CD4-positive, alpha-beta T cell treated with Interferon gamma for 1 hour (primary cell): ENCODE measurements at regions not wholly inside any gene's neighbourhood (a gene's known extent, or its start where the extent isn't known, plus 50 kb on each side); places are given as distances from the start of the nearest gene placed in this dataset.
"Not testable (repeated sequence)": the region's sequence is repeated elsewhere in the genome, so short reads cannot be mapped to it uniquely, and the experiment has no call there.

Experiments
- DNase-seq: peaks from one replicate; pipeline ENCODE4 v3.0.0-alpha.2; 2020

- no peak for DNase-seq
Observed at GRCh38 chr10:44267007-44267406, 117.9 kb downstream of the CXCL12 start.

DNA sequence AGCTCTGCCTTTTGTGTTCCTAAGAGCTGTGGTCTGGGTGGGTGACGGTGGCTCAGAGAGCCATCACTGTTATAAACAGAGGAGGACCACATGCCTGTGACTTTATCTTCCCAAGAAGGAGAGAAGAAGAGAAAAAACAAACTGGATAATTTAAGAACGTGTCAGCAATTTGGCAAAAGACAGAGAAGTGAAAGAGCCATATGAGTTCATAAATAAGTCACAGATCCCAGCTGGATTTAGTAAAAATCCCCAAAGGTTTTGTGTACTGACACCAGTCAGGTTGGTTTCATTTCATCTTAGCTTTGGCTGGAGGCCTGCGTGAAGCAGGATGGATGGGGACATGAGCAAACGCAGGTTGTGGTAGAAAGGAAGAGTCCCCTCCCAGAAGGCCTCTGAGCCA, 120.7 kb downstream of the CXCL12 start:
- DNase-seq: no peak

DNA sequence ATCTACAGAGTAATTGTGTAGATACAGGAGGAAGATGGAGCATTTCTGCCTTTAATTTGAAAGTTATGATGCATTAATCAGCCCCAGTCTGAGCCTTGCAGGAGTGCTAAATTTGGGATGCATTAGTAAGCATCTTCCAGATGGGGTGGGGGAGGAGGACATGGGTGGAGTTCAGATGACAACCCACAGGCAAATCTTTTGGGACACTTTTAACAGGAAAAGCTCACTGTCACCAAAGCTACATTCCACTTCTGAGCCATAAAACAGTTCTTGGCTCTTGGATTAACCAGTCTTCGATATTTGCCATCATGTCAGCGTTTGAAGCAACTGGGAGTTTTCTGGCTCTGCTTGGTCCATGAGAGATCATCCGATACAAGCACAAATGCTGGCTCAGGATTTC, 121.1 kb downstream of the CXCL12 start:
- no peak for DNase-seq

DNA sequence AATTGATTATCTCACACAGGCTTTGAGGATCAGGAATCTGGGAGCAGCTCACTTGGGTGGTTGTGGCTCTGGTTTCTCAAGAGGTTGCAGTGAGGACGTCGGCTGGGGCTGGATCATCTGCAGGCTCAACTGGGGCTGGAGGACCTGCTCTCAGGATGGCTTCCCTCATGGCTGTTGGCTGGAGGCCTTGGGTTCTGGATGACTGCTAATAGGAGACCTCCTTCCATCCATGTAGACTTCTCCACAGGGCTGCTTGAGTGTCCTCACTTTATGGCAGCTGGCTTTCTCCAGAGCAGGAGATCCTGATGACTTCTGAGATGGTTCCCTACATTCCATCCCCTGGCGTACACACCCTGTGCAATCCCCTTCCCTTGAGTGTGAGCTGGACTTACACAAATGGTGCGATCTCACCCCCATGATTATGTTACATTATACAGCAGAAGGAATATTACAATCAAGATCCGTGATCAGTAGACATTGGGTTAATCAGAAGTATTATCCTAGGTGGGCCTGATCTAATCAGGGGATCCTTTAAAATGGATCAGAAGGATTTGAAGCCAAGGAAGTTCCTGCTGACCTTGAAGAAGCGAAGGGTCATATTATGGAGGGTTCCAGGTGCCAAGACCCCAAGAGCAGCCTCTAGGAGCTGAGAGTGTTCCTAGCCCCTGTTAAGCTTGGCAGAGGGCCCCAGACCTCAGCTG, 122.2 kb downstream of the CXCL12 start:
- DNase-seq: no peak

DNA sequence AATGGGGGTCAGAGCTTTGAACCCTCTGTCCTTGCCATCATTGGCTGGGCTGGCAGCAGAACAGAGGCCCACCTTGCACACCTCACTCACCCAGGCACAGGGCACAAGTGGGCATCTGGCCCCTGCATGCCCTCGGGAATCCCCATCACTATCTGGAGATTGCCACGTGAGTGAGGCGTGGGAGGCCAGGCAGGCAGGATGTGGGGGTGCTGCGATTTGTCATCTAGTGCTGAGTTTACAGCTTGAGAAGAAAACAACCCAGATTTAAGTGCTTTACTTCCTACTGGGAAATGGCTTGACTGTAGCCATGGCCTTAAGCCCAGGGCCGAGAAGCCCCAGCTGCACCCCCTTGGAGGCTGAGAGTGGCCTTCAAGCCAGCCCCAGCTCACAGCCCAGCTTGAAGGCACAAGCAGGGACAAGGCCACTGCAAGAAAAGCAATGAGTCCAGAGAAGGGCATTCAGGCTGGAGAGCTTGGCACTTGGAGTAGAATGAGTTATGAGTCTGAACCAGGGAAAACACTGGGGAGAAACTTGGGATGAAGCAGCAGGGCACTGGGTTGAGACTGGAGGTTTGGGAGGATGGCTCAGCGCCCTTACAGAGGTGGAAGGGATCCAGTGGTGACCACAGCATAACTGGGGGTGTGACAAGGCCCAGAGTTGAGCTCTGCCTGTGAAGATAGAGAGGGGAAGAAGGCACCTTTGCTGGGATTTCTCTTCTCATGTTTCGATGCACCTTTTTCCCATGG, 123.0 kb downstream of the CXCL12 start:
- no peak for DNase-seq

DNA sequence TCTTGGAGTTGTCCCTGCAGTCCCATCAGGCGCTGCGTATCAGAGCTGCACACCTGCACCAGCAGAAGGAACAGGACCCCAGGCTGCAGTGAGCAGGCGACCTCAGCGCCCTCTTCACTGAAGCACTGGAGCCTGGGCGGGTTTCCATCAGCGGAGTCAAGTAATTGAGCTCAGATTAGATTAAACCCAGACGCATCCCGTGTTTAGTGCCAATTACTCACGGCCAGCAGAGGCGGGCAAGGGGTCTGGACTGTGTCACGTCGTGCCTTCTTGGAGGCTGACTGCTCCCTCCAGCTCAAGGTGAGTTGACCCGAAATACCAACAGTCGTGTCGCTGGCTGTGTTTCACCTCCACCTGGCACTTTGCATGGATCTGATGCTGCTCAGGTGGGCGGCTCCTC, 123.6 kb downstream of the CXCL12 start:
- DNase-seq: no peak

- no peak for DNase-seq
Observed at GRCh38 chr10:44260286-44260928, 124.5 kb downstream of the CXCL12 start.

DNA sequence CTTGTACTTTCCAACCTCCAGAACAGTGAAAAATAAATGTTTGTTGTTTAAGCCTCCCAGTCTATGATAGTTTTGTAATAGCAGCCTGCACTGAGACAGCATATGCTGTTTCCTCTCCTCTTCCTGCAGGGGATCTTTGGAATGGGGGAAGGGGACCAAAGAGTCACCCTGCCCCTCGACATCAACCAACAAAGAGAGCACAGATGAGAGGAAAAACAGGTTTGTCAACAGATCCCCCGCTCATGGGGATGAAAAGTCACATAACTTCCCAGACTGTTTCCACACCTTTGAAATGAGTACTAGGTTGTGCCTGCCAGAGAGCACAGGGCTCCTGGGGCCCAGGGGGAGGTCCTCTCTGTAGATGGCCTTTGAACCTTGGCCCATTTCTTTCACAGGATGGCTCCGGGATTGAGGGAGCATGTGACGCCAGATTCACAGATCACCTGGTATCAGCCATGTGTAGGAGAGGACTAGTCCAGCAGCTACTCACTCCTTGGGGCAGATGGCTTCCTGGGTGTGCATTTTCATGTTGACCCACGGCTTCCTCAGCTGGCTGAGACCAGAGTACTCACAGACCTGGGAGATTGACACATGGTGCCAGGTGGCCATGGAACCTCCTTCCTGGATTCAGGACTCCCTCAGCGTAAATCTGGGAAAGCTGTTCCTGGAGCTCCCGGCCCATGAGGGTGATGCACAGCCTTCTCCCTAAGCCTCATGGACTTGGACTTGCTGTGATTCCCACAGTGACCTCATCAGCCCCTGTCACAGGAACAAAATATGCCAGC, 125.6 kb downstream of the CXCL12 start:
- no peak for DNase-seq

DNA sequence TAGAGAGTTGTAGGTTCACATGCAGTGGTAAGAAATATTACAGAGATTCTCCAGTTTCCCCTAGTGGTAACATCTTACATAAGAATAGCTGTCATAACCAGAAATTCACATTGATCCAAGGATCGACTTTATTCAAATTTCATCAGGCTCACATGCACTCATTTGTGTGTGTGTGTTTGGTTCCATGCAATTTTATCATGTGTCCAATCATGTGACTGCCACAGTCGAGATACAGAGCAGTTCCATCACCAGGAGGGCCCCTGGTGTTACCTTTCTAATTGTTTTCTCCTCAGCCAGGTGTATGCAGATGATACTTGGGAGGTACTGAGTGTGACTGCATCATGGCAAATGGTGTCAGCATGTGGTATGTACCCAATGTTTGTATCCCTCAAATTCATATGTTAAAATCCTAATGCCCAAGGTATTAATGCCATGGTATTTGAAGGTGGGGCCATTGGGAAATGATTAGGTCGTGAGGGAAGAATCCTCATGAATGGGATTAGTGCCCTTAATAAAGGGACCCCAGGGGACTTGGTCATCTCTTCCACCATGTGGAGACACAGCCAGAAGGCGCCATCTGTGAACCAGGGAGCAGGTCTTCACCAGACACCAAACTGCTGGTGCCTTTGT, 126.3 kb downstream of the CXCL12 start:
- no peak for DNase-seq

GRCh38 chr10:44258019-44258418, 126.9 kb downstream of the CXCL12 start:
- DNase-seq: no peak

DNA sequence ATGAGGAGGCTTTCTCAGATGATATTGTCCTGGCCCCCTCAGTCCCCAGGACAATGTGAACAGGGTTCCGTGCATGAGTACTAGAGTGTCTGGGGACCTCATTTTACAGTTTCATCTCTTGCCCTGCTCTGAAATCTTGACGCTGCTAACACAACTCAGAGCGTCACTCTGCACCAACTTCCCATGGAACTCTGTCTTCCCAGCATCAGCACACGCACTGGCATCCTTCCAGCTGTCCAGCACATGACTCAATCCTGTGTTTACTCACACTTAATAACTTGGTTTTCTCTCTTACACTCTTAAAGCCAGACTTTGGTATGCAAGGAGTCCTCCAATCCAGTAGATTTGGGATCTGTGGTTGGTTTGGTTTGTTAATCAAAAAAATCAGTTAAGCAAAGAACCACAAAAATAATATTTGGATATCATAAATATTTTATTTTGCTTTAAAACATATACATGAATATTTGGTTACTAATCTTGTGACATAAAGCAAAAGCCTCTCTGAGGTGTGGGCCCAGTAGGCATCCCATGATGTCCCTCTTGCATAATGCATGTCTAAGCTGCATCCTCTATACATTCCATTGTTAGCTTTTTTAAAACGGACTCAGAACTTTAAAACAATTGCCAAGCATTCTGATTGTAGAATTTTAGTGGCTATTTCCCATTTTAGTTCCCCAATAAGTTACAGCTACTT, 131.0 kb downstream of the CXCL12 start:
- DNase-seq: no peak

DNA sequence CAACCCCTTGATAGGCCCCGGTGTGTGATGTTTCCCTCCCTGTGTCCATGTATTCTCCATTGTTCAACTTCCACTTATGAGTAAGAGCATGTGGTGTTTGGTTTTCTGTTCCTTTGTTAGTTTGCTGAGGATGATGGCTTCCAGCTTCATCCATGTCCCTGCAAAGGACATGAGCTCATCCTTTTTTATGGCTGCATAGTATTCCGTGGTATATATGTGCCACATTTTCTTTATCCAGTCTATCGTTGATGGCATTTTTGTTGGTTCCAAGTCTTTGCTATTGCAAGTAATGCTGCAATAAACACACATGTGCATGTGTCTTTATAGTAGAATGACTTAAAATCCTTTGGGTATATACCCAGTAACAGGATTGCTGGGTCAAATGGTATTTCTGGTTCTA, 132.3 kb downstream of the CXCL12 start:
- not testable (repeated sequence) for DNase-seq

DNA sequence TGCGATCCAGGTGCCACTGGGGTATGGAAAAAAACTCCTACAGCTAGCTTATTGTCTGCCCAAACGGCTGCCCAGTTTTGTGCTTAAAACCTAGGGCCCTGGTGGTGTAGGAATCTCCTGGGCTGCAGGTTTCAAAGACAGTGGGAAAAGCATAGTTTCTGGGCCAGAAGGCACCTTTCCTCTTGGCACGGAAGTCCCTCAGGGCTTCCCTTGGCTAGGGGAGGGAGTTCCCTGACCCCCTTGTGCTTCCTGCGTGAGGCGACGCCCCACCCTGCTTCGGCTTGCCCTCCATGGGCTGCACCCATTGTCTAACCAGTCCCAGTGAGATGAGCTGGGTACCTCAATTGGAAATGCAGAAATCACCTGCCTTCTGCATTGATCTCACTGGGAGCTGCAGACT, 135.0 kb downstream of the CXCL12 start:
- not testable (repeated sequence) for DNase-seq

DNA sequence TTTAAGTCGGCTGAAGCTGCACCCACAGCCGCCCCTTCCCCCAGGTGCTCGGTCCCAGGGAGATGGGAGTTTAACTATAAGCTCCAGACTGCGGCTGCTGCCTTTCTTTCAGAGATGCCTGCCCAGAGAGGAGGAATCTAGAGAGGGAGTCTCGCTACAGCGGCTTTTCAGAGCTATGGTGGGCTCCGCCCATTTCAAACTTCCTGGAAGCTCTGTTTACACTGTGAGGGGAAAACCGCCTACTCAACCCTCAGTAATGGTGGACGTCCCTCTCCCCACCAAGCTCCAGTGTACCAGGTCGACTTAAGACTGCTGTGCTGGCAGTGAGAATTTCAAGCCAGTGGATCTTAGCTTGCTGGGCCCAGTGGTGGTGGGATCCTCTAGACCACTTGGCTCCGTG, 135.4 kb downstream of the CXCL12 start:
- DNase-seq: no peak

- DNase-seq: not testable (repeated sequence)
Observed at GRCh38 chr10:44246700-44247099, 138.2 kb downstream of the CXCL12 start.

- not testable (repeated sequence) for DNase-seq
Observed at GRCh38 chr10:44246287-44246686, 138.6 kb downstream of the CXCL12 start.

GRCh38 chr10:44245601-44245938, 139.3 kb downstream of the CXCL12 start:
- no peak for DNase-seq

DNA sequence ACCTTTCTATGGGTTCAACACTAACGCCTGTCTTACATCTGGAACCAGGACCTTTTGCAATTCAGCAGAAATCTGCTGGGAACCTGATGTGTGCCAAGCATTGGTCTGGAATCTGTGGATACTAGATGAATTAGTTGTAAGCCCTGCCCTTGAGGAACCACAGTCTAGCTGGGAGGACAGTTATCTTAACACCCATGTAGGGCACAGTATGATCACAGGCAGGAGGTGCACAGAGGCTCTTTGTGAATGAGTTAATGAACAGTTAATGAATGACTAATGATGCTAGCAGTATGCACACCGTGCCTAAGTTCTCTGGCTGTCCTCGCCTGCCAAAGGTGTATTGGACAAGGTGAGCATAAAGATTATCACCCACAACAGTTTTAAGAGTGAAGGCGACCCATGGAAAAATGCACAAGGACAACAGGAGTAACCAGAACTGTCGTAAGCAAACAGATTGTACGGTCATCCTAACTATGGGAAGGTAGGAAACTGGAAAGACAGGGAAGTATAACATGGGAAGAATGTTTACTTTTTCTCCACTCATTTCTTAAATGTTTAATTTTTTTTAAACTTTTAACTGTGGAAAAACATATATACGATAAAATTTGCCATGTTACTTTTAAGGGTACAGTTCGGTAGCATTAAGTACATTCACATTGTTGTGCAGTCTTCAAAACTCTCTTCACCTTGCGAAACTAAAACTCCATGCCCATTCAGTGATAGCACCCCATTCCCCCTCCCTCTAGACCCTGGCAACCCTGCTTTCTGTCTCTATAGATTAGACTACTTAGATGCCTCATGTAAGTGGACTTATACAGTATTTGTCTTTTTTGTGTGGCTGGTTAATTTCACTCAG, 139.9 kb downstream of the CXCL12 start:
- no peak for DNase-seq

DNA sequence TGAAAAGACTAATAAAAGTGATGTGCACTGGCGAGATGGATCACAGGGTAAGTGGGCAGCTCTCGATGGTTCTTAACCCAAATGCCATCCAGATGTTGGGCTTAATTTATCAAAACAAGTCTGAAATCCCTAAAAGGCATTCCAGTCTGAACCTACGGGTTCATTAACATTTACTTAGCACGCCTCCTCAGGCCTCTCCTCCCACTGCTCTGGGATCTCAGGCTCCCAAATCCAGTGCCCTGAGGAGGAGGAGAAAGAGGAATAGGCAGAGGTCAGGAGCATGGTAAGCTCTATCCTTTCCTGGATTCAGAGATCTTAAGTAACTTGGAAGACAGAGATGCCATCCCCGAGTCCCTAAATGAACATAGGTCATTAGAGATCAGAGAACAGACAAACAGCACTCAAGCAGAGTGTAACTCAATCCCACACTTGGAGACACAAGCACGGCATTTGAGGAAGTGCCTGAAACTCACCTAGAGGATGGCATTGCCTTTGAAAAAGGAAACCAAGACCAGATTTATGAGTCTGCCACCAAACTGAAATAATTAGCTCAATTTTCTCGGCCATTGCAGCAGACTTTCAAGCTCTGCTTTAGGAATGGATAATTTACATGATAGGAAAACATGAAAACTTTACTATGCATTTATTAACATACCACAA, 140.9 kb downstream of the CXCL12 start:
- DNase-seq: no peak

DNA sequence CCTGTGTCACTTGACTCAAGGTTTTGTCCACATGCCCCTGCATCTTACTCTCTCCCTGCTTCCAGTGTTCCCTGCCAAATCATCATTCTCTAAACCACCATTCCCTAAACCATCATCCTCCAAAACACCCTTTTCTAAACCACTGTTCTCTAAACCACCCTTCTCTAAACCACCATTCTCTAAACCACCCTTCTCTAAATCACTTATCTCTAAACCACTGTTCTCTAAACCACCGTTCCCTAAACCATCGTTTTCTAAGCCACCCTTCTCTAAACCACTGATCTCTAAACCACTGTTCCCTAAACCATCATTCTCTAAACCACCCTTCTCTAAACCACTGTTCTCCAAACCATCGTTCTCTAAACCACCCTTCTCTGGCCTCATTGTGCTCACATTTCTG, 142.1 kb downstream of the CXCL12 start:
- no peak for DNase-seq

DNA sequence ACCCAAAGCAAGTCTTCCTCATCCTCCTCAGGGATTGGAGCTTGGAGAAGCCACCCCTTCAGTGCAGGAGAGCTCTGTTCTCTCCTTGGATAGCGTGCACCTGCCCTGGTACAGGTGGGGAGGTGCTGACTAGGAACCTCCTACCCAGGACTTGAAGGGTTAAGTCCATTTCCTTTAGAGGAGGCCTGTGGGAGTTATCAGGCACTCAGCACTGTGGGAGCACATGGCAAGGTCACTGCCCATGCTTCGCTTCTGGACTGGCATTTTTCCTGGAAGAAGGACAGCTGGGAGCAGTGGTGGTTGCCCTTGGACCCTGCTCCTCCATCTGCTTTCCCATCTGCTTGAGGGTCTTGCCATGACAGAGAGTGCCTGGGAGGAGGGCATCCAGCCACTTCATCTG, 142.8 kb downstream of the CXCL12 start:
- no peak for DNase-seq
